T-helper 2 cell (primary cell): ENCODE measurements at regions not wholly inside any gene's neighbourhood (a gene's known extent, or its start where the extent isn't known, plus 50 kb on each side); places are given as distances from the start of the nearest gene placed in this dataset.
A peak's percentile ranks its signal among the peaks of the same experiment; 100 is the strongest.
"Not testable (repeated sequence)": the region's sequence is repeated elsewhere in the genome, so short reads cannot be mapped to it uniquely, and the experiment has no call there.

Experiments
- DNase-seq, 5 experiments: peaks; one replicate each; pipeline versions ENCODE4 v3.0.0 to v3.0.0-alpha.2; 2012 to 2022

DNA sequence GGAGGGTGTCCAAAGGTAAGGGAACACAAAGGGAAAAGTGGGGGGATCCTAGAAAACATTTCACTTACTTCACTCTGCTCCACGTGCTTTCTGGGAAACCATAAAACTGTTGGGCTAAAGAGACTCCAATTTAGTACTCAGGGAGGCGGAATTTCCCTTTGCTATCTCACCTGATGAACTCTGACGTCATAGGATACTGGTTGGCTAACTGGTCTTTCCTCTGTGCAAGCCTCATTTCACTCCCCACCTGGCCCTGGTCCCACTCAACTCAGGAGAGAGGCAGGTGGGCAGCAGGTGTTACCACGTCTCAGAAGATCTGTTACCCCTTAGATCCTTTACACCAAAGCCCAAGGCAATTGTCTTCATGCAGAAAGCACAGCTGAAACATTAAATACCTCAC is 51.8 kb upstream of the PMAIP1 start:
- peak in 1 of 5 experiments; percentile 10 for DNase-seq

DNA sequence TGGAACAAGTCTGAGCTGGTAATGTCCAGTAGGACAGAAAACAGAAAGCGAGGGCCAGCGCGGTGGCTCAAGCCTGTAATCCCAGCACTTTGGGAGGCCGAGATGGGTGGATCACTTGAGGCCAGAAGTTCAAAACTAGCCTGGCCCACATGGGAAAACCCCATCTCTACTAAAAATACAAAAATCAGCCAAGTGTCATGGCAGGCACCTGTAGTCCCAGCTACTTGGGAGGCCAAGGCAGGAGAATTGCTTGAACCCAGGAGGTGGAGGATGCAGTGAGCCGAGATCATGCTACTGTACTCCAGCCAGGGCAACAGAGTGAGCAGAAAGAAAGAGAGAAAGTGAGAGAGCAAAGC is 52.3 kb upstream of the PMAIP1 start:
- not testable (repeated sequence) for DNase-seq

DNA sequence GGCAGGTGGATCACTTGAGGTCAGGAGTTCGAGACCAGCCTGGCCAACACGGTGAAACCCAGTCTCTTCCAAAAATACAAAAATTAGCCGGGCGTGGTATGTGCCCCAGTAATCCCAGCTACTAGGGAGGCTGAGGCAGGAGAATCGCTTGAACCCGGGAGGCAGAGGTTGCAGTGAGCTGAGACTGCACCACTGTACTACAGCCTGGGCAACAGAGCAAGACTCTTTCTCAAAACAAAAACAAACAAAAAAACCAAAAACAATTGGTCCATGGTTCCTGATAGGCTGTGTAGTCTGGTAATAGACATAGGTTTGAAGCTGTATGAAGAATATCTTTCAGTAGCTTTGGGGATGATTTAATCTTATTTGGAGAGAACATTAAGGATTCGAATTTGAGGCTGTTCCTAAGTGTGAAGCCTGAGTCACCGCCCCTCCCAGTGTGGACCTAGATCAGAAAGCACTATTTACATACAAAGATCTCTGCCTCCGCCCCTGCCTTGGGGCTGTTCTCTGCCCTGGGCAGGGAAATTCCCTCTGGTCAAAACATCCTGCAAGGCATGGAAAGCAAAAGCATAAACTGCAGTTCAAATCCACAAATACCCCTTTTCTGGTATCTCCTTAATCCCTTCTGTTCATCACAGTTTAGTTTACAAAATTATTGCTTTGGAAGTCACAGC is 52.8 kb upstream of the PMAIP1 start:
- DNase-seq: peak in 1 of 5 experiments; percentile 43

DNA sequence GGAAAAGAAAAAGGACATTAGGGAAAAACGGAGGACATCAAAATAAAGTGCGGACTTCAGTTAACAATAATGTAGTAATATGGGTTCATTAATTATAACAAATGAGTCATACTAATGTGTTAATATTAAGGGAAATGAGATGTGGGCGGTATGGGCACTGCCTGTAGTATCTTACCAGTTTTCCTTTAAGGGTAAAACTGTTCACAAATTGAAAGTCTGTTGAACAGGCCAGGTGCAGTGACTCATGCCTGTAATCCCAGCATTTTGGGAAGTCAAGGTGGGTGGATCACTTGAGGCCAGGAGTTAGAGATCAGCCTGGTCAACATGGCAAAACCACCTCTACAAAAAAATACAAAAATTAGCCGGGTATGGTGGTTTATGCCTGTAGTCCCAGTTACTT is 56.8 kb upstream of the PMAIP1 start:
- no peak for DNase-seq

DNA sequence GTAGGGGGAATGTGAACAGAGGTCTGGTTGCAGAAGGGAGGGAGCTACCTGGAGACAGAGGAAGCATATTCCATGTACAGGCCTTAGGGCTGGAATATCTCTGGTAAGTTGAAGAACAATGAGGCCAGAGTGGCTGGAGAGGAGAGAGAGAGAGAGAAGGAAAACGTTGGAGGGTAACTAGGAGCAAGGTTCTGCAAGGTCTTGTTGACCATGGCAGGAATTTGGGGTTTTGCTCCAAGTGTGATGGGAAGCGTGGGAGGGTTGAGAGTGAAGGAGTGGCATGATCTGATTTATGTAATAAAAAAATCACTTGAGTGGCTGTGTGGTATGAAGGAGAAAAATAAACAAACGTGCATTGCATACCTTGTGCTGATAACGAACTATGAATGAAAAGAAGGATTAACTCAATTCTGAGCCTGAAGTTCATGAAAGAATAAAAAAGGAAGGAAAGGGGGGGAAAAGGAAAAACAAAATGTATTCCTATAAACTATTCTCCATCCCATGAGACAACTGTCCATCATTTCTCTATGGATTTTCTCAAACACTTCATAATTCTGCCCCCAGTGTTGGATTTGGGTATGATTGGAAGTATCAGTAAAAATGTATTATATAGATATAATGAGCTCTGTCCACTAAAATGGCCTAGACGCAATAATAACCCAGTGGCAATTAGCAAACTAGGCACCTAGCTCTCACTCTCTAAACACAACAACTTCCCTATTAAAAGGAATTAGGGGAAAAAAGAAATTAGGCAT is 59.7 kb upstream of the PMAIP1 start:
- no peak for DNase-seq

DNA sequence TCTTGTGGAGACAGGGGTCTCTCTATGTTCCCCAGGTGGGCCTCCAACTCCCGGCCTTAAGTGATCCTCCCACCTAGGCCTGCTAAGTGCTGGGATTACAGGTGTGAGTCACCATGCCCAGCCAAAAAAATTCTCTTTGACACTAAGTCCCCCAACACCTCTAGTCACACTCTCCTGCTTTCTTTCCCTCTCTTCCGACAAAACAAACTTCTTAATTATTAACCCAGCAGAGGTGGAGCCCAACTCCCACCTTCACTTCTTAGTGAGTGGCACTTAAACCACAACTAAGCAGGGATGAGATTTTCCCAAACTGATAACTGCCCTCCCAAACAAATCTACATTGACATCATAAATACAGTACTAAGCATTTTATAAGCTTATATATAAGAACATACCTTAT is 60.5 kb upstream of the PMAIP1 start:
- no peak for DNase-seq

DNA sequence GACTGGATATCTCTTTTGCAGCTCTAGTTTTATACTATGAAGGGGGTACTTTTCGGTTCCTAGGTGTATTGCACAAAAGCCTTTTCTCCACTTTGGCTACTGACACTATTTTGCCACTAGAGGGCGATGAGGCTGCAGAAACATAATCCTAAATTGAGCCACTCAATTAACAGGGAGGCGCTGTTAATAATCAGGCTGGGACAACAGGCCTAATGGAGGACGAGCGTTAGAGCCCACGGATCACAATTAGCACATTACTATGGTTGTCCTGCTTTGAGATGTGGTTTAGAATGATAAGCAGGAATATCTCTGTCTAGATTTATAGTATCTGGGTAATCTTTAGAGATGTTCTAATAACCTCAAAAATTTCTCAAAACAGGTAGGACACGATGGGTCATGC is 62.2 kb upstream of the PMAIP1 start:
- DNase-seq: peak in 4 of 5 experiments; percentile 6 to 71 (median 11)

DNA sequence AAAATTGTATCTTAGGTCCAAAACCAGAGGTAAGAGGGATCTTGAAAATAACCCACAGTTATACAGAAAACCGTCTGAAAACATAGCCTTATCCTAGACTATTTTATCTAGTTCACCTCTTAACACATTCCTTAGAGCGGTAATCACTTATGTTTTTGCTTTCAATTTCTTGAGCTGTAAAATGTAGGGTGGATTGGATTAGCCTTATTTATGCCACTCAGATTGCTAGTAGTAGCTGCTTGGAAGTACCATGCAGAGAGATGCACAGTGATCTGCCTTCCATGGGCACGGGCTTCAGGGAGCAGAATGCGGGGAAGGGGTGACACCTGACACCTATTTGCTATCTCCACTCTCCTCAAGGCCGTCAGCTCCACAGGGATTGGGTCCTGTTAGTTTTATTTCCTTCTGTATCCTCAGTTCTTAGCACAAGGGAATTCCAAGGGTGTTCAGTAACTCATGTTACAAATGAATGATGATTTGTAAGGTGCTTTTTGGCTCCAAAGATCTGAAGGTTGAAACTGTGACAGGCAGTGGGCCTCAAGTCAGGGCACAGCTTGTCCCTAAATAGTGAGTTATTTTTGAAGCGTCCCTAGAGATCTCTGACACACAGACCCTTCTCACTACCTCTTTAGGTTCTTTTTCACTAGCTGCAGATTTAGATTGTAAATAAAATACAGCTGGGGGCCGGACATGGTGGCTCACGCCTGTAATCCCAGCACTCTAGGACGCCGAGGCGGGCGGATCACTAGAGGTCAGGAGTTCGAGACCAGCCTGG is 64.0 kb upstream of the PMAIP1 start:
- DNase-seq: no peak

DNA sequence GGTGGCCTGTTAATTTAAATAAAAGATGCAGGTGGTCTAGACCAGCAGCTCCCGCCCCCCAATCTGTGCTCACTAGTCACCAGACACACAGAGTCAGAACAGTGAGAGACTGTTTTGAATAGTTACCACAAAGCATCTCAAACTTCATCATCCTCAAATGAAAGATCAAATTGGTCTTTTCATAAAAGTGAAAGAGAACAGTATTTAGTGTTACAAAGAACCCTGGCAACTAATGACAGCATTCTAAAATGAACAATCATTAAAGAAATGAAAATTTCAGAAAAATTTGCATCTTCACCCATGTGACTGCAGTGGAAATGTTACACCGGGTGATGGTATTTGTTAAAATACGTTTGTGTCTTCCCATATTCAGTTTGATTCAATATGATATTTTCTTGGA is 65.5 kb upstream of the PMAIP1 start:
- DNase-seq: peak in 1 of 5 experiments; percentile 44

DNA sequence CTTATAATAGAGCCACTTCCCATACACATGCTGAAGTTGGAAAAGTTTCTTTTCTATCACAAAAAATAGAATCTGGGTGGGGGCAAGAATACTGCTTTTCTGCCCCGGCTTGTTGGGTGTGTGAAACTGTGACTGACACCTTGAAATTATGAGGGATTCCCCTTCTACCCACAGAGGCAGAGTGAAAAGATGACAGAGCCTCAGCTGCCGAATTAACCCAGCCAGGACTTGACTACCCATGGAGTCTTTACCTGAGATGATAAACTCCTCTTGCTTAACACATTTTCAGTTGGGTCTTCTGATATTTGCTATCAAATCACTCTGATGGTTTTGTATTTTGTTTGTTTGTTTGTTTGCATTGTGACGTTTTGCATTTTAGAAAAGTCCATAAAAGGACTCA is 66.0 kb upstream of the PMAIP1 start:
- peak in 1 of 5 experiments; percentile 47 for DNase-seq

DNA sequence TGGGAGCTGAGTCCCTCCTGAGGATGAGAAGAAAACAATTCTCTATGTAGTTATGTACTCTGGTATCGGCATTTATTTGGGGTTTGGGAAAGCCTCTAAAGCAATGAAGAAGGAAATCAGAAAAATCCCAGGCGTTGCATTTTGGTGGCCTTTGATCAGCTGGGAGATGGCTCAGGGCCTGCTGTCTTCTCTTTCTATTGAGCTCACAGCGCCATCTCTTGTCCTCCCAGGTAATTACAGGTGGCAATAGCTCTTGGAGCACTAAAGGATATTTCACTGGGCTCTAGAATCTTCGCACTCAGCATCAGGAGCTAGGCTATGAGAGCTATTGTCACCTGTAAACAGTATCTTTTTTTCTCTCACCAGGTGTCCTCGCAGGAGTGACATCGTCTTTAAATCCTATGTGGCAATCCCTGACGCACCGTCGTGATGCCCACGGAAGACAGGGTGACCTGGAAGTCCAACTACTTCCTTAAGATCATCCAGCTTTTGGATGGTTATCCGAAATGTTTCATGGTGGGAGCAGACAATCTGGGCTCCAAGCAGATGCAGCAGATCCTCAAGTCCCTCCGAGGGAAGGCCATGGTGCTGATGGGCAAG is 76.1 kb upstream of the PMAIP1 start:
- peak in 3 of 5 experiments; percentile 4 to 66 (median 4) for DNase-seq

DNA sequence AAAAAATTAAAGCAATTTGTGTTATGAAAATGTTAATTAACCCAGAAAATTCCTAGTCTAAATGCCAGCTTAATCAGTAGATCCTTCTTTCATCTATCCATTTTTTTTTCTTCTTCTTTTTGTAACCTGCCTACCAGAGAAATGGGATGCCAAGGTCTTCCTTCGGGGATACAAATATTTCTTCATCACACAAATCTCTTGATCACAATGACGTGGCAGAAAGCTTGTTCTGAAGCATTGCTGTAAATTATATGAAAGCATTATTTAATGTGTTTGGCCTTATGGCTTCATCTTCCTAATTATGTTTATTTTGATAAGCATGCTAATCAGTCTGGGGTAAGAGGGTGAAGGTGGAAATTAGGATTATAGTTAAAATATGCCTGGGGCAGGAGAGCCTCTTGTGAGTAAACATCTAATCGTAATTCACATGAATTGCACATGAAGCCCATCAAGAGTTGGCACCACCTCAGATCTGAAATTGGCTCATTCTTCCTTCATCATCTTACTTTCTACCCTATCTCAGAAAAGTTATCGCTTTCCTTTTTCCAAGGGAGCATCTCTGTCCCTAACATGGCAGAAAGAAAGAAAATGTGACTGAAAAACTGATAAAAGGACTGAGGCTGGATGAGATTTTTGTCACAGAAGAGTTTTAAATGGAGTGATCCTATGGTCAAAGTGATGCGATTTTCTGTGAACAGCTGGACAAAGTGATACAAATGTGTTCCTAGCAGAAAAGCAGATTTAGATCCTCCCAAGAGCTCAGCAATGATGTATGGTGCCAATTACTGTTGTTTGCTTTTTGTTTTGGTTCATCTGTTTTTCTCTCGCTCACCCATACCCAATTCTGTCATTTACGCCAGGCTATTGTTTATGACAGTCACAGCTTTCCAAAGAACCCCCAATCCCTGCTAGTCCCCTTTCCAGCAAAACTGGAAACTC is 76.9 kb upstream of the PMAIP1 start:
- DNase-seq: no peak

DNA sequence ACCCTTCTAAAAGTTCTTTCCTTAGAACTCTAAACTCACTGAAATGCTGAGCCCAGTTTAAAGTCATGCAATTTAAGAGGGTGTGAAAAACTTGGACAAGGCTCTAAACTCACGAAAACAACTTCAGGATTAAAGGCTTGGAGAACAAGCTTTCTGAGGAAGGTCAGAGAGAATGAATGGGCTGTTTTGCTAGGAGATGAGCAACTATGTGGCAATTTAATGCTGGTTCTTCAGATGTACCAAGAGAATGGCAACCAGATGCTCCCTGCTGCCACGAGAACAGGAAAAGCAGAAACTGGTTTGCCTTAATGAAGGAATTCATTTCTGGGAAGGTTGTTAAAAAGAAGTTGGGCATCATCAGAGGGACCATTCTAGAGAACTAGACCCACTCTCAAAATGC is 77.8 kb upstream of the PMAIP1 start:
- no peak for DNase-seq

DNA sequence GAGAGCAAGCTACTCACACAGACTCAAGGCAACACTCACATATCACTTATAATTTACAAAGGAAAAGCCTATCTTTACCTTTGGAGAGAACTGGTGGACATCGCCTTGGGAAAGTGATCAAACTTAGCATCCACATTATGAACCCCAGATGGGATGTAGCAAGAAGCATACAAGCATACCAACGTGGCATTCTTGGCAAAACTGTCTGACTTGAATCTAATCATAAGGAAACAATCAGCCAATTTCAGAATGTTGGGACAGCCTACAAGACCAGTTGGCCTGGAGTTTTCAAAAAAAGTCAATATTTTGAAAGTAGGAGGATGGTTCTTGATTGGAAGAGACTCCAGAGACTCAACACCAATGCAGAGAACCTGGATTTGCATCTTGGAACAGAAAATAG is 79.1 kb upstream of the PMAIP1 start:
- no peak for DNase-seq

DNA sequence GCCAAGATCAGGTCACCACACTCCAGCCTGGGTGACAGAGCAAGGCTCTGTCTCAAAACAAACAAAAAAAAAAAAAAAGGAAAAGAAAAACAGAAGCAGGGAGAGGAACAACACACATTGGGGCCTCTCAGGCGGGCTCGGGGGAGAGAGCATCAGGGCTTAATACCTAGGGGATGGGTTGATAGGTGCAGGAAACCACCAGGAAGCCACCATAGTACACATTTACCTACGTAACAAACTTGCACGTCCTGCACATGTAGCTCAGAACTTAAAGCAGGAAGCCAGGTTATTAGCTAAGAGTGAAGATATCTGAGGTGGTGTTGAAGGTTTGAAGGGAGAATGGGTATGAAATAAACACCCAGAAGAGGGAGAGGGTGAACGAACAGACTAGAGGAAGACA is 81.0 kb upstream of the PMAIP1 start:
- DNase-seq: peak in 1 of 5 experiments; percentile 25

DNA sequence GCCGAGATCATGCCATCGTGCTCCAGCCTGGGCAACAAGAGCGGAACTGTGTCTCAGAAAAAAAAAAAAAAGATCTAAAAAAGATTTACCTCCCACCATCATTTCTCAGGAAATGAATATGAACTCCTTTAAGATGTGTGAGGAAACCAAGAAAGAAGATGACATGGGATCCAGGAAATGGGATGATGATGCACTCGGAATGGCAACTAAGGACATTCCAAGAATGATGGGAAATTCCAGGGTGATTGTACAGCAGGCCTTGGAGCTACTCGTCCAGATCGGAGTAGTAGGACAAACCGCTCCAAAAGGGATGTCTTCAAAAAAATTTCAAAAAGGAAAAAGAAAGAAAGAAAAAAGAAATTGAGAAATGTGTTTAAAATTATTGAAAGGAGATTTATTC is 84.9 kb upstream of the PMAIP1 start:
- DNase-seq: no peak

DNA sequence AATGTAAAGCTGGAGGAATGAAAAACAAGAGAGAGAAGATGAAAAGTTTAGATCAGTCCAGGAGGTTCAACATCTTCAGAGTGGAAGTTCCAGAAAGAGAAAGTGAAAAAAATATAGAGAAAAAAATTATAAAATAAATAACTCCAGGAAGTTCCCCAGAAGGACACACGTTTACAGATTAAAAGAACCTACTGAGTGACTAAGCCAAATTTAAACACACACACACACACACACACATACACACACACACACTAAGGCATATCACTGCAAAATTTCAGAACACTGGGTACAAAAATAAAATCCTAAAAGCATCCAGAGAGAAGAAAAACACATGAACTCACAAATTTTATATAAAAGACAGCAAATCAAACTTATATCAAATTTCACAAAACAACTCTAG is 85.9 kb upstream of the PMAIP1 start:
- no peak for DNase-seq

DNA sequence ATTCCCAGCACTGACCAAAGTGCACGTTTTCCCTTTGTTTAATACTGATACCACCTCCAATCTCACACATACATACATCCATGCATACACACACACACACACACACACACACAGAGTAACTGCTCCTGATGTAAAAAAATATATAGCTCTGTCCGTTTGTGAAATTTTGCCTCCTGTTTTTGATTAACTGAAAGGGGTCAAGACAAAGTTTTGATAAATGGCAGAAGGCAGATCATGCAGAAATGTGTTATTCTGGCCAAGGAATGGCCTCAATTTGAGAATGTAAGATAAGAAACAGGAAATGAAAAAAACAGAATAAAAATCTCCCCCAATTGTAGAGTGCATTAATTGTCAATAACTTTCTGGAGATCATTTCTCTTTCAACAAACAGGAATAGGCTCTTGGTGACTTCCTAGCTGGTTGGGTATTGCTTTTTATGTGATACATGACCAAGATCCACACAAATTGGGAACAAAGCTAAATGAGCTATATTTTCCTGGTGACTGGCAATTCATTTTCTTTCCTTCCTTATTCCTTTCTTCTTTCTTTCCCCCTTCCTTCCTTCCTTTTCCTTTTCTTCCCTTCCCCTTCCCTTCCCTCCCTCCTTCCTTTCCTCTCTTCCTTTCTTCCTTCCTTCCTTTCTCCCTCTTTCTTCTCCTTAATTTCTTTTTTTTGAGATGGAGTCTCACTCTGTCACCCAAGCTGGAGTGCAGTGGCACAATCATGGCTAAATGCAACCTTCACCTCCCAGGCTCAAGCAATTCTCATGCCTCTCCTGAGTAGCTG is 88.9 kb upstream of the PMAIP1 start:
- no peak for DNase-seq

DNA sequence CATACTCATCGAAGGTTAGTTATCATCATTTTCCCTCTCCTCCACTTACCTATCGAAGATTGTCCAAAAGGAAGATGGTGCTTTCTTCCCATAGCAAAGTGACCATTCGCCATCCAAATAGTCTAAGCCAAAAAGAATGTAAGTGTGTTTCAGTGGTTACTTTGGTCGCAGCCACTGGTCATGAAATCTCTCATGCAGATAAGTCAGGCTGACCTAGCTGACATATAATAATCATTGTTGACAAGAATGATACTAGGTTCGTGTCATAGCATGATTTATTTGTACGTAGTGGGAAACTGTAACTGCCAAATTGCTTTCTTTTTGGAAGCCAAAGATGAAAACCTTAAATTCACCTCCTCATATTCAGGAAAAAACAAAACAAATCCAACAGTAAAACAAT is 89.6 kb upstream of the PMAIP1 start:
- no peak for DNase-seq

DNA sequence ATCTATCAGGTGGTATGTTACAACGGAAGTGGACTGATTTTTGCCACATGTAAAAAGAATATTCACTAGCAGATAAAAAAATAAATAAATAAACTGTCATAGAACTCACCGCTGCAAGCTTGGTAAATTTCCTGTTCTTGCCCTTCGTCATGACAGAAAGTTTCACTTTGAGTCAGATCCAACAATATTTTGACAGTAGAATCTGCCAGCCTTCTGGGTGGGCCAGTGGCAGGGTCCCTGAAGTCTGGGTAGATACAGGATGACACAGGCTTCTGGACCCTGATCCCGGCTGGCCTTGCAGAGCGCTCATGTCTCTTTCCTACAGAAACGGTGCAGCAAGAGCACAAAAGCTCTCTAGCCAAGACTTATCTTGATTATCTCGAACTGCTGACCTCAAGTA is 97.8 kb upstream of the PMAIP1 start:
- peak in 1 of 5 experiments; percentile 89 for DNase-seq

DNA sequence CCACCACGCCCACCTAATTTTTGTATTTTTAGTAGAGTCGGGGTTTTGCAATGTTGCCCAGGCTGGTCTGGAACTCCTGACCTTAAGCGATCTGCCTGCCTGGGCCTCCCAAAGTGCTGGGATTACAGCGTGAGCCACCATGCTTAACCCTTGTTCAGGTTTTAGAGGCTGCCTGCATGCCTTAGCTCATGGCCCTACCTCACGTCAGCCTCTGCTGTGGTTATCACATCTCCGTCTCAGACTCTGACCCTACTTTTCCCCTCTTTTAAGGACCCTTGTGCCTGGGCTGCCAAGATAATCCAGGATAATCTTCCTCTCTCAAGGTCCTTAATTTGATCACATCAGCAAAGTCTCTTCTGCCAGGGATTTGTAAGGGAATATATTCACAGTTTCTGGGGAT is 98.2 kb upstream of the PMAIP1 start:
- DNase-seq: peak in 1 of 5 experiments; percentile 27
